Suprapubic skin (tissue), 4 donors: ENCODE measurements at regions not wholly inside any gene's neighbourhood (a gene's known extent, or its start where the extent isn't known, plus 50 kb on each side); places are given as distances from the start of the nearest gene placed in this dataset.

Source experiments
- CTCF ChIP-seq, 2 donors: fragments of 200-600 bp in 1 of 2; fragments of 450-650 bp in 1 of 2; sonication (generic) in 1 of 2; IDR thresholded peaks; one replicate each; pipeline ENCODE4 v1.5.1; 2016 to 2019; ENCODE audit warnings: antibody characterized with exemption in 2 of 2, mild to moderate bottlenecking in 1 of 2, moderate library complexity in 1 of 2
- POLR2A ChIP-seq, 2 donors: fragments of 450-650 bp; IDR thresholded peaks; one replicate each; pipeline ENCODE4 v1.6.1; 2017; ENCODE audit warnings: antibody characterized with exemption in 2 of 2, mild to moderate bottlenecking in 2 of 2, moderate library complexity in 2 of 2
- POLR2AphosphoS5 ChIP-seq, 3 donors: sonication (generic); formaldehyde crosslinking; IDR thresholded peaks; one replicate each; pipeline ENCODE4 v1.6.1; 2017; ENCODE audit warnings: antibody characterized with exemption in 3 of 3

GRCh38 chr17:54324813-54325212, 502.1 kb downstream of the KIF2B start:
- TF ChIP-seq CTCF (IDR thresholded peaks at IDR 0.05) (no peak), POLR2A (IDR thresholded peaks at IDR 0.05) (no peak), POLR2AphosphoS5 (IDR thresholded peaks at IDR 0.05) (no peak)
